H9 (cell line): ENCODE measurements at regions not wholly inside any gene's neighbourhood (a gene's known extent, or its start where the extent isn't known, plus 50 kb on each side); places are given as distances from the start of the nearest gene placed in this dataset.

Experiments
- DNase-seq: peaks from one replicate; pipeline ENCODE4 v3.0.0-alpha.2; 2017
- H2AFZ ChIP-seq: one replicate; pipeline ENCODE4 v1.6.1; 2013; ENCODE audit warnings: mild to moderate bottlenecking, low read length, control low read depth, moderate library complexity
- H2AK5ac ChIP-seq: 2 replicates; pipeline ENCODE4 v1.6.1; 2013; ENCODE audit warnings: low read length, control low read depth, mixed read lengths; ENCODE audit not compliant: insufficient read length
- H2BK120ac ChIP-seq: one replicate; pipeline ENCODE4 v1.6.1; 2013; ENCODE audit warnings: low read depth, mild to moderate bottlenecking, low read length, control low read depth, inconsistent platforms; ENCODE audit not compliant: poor library complexity, severe bottlenecking
- H2BK12ac ChIP-seq: 2 replicates; pipeline ENCODE4 v1.6.1; 2013; ENCODE audit warnings: low read length, control low read depth, mixed read lengths, low read depth; ENCODE audit not compliant: insufficient read length
- H2BK15ac ChIP-seq: 2 replicates; pipeline ENCODE4 v1.6.1; 2013; ENCODE audit warnings: low read depth, low read length, control low read depth
- H2BK20ac ChIP-seq: one replicate; pipeline ENCODE4 v1.6.1; 2013; ENCODE audit warnings: low read depth, mild to moderate bottlenecking, low read length, control low read depth, inconsistent platforms; ENCODE audit not compliant: poor library complexity, severe bottlenecking
- H2BK5ac ChIP-seq: 2 replicates; pipeline ENCODE4 v1.6.1; 2013; ENCODE audit warnings: low read length, control low read depth, mixed read lengths; ENCODE audit not compliant: insufficient read length
- H3K14ac ChIP-seq: 2 replicates; pipeline ENCODE4 v1.6.1; 2013; ENCODE audit warnings: low read length, control low read depth; ENCODE audit not compliant: insufficient read depth
- H3K18ac ChIP-seq: 2 replicates; pipeline ENCODE4 v1.6.1; 2013; ENCODE audit warnings: low read depth, mild to moderate bottlenecking, mixed read lengths, low read length, control low read depth; ENCODE audit not compliant: insufficient read length
- H3K23ac ChIP-seq: 2 replicates; pipeline ENCODE4 v1.6.1; 2013; ENCODE audit warnings: low read length, control low read depth, mixed read lengths, low read depth; ENCODE audit not compliant: insufficient read length
- H3K23me2 ChIP-seq: 2 replicates; pipeline ENCODE4 v1.6.1; 2013; ENCODE audit warnings: low read depth, mild to moderate bottlenecking, mixed read lengths, low read length, control low read depth; ENCODE audit not compliant: insufficient read length, poor library complexity, severe bottlenecking
- H3K27ac ChIP-seq: 2 replicates; pipeline ENCODE4 v1.5.1; 2013; ENCODE audit warnings: low read length, control low read depth, mixed read lengths, low read depth; ENCODE audit not compliant: insufficient read length
- H3K27me3 ChIP-seq: 2 replicates; pipeline ENCODE4 v1.6.1; 2013; ENCODE audit warnings: low read length, control low read depth, inconsistent platforms; ENCODE audit not compliant: insufficient read depth
- H3K4ac ChIP-seq: 2 replicates; pipeline ENCODE4 v1.6.1; 2013; ENCODE audit warnings: low read depth, mild to moderate bottlenecking, control low read depth, inconsistent platforms, low read length, moderate library complexity
- H3K4me1 ChIP-seq: 2 replicates; pipeline ENCODE4 v1.6.1; 2013; ENCODE audit warnings: low read length, control low read depth, inconsistent platforms; ENCODE audit not compliant: insufficient read depth
- H3K4me2 ChIP-seq: 2 replicates; pipeline ENCODE4 v1.6.1; 2013; ENCODE audit warnings: low read length, control low read depth, mixed read lengths; ENCODE audit not compliant: insufficient read length, insufficient read depth
- H3K56ac ChIP-seq: 2 replicates; pipeline ENCODE4 v1.6.1; 2013; ENCODE audit warnings: low read depth, mild to moderate bottlenecking, mixed read lengths, low read length, control low read depth; ENCODE audit not compliant: insufficient read length
- H3K79me1 ChIP-seq: 2 replicates; pipeline ENCODE4 v1.6.1; 2013; ENCODE audit warnings: low read depth, mild to moderate bottlenecking, moderate library complexity, low read length, control low read depth, inconsistent platforms; ENCODE audit not compliant: insufficient read depth, poor library complexity, severe bottlenecking
- H3K79me2 ChIP-seq: 2 replicates; pipeline ENCODE4 v1.6.1; 2013; ENCODE audit warnings: low read length, control low read depth, inconsistent platforms; ENCODE audit not compliant: insufficient read depth
- H3K9ac ChIP-seq: 2 replicates; pipeline ENCODE4 v1.6.1; 2013; ENCODE audit warnings: low read length, control low read depth, mixed read lengths; ENCODE audit not compliant: insufficient read length; ENCODE audit errors: extremely low read depth
- H3K9me3 ChIP-seq: one replicate; pipeline ENCODE4 v1.6.1; 2013; ENCODE audit warnings: low read depth, low read length, inconsistent platforms; ENCODE audit not compliant: control insufficient read depth
- H3T11ph ChIP-seq: one replicate; pipeline ENCODE4 v1.6.1; 2013; ENCODE audit warnings: mild to moderate bottlenecking, low read length, control low read depth, inconsistent platforms
- H4K20me1 ChIP-seq: one replicate; pipeline ENCODE4 v1.6.1; 2013; ENCODE audit not compliant: control insufficient read depth, insufficient read length, insufficient read depth
- H4K5ac ChIP-seq: 2 replicates; pipeline ENCODE4 v1.6.1; 2013; ENCODE audit warnings: low read depth, mild to moderate bottlenecking, mixed read lengths, low read length, control low read depth; ENCODE audit not compliant: insufficient read length
- H4K8ac ChIP-seq: replicated peaks from 2 replicates; pipeline ENCODE4 v1.6.1; 2013; ENCODE audit warnings: low read length, control low read depth, mixed read lengths, low read depth; ENCODE audit not compliant: insufficient read length
- H4K91ac ChIP-seq: 2 replicates; pipeline ENCODE4 v1.6.1; 2013; ENCODE audit warnings: low read depth, mild to moderate bottlenecking, moderate library complexity, mixed read lengths, low read length, control low read depth; ENCODE audit not compliant: insufficient read length
- H3K27ac Mint-ChIP-seq, 3 experiments: 2 replicates in 2 of 3; 3 replicates in 1 of 3; pipeline ENCODE4 v1.8.0; 2020 to 2021; ENCODE audit warnings: mixed read lengths in 3 of 3, mild to moderate bottlenecking in 1 of 3, moderate library complexity in 1 of 3
- H3K27me3 Mint-ChIP-seq: 2 replicates; pipeline ENCODE4 v1.8.0; 2021; ENCODE audit warnings: low read depth, mild to moderate bottlenecking, moderate library complexity, mixed read lengths
- H3K36me3 Mint-ChIP-seq, 3 experiments: 2 replicates in 2 of 3; 3 replicates in 1 of 3; pipeline ENCODE4 v1.8.0; 2020 to 2021; ENCODE audit warnings: low read depth in 3 of 3, mixed read lengths in 3 of 3; ENCODE audit not compliant: insufficient read depth in 1 of 3
- H3K4me1 Mint-ChIP-seq, 2 experiments: 2 replicates each; pipeline ENCODE4 v1.8.0; 2020; ENCODE audit warnings: mixed read lengths in 2 of 2
- H3K4me3 Mint-ChIP-seq, 2 experiments: 2 replicates in 1 of 2; 3 replicates in 1 of 2; pipeline ENCODE4 v1.8.0; 2020 to 2021; ENCODE audit warnings: mild to moderate bottlenecking in 2 of 2, mixed read lengths in 2 of 2, moderate library complexity in 1 of 2
- H3K9me3 Mint-ChIP-seq, 2 experiments: 2 replicates in 1 of 2; 3 replicates in 1 of 2; pipeline ENCODE4 v1.8.0; 2020; ENCODE audit warnings: mild to moderate bottlenecking in 2 of 2, mixed read lengths in 2 of 2, moderate library complexity in 1 of 2
- WGBS: extraction: QIAGEN DNeasy Blood & Tissue Kit; methylation state at CpG from one replicate; pipeline ENCODE4 v1.1.7; 2013; ENCODE audit warnings: missing lambda C conversion rate, low lambda C conversion rate, mixed read lengths; ENCODE audit not compliant: insufficient read length; ENCODE audit errors: extremely low coverage; 5-methylcytosine and 5-hydroxymethylcytosine counted together
- TF ChIP-seq, protein P1 (sequence below): fragments of 200-600 bp; sonication (generic); conservative IDR thresholded peaks from 3 replicates; pipeline ENCODE4 v1.8.0; 2021; ENCODE audit warnings: antibody characterized with exemption, mild to moderate bottlenecking

- H4K91ac ChIP-seq = no peak overlapping the region
- no peaks in the 10 kb centered on the region for H3K79me1 ChIP-seq
- no peaks in the 10 kb centered on the region for H4K20me1 ChIP-seq
- no peak overlapping the region for H3K18ac ChIP-seq
- Mint-ChIP-seq H3K9me3 (no peaks in the 10 kb centered on the region), H3K27ac (no peak overlapping the region), H3K27me3 (0 out of 2 replicates have a peak, but pooled peaks cover under 1% of the 10 kb centered on the region), H3K4me1 (no peaks in the 10 kb centered on the region), H3K4me3 (no peak overlapping the region), H3K36me3 (no peaks in the 10 kb centered on the region)
- H2BK120ac ChIP-seq = no peak overlapping the region
- no peak overlapping the region for H3K23ac ChIP-seq
- H2BK20ac ChIP-seq = no peak overlapping the region
- H3K9me3 ChIP-seq = no peaks in the 10 kb centered on the region
- no peak overlapping the region for H2AK5ac ChIP-seq
- H2BK5ac ChIP-seq = no peak overlapping the region
- no peak overlapping the region for H2BK12ac ChIP-seq
- no peaks in the 10 kb centered on the region for H3K23me2 ChIP-seq
- H3T11ph ChIP-seq = no peak overlapping the region
- H3K56ac ChIP-seq = no peak overlapping the region
- H2AFZ ChIP-seq = peak overlapping the region; percentile 50
- no peak overlapping the region for H3K9ac ChIP-seq
- H3K14ac ChIP-seq = no peak overlapping the region
- H2BK15ac ChIP-seq = no peak overlapping the region
- no peak overlapping the region for H4K5ac ChIP-seq
- peak; percentile 31 for DNase-seq
- no CpG with 5 or more reads among the region's 3 CpGs for WGBS
- H4K8ac ChIP-seq = peak overlapping the region; percentile 69
- H3K4me2 ChIP-seq = no peak overlapping the region
- no peaks in the 10 kb centered on the region for H3K27me3 ChIP-seq
- no peaks in the 10 kb centered on the region for H3K79me2 ChIP-seq
- no peak overlapping the region for H3K4ac ChIP-seq
- TF ChIP-seq, protein P1, sequence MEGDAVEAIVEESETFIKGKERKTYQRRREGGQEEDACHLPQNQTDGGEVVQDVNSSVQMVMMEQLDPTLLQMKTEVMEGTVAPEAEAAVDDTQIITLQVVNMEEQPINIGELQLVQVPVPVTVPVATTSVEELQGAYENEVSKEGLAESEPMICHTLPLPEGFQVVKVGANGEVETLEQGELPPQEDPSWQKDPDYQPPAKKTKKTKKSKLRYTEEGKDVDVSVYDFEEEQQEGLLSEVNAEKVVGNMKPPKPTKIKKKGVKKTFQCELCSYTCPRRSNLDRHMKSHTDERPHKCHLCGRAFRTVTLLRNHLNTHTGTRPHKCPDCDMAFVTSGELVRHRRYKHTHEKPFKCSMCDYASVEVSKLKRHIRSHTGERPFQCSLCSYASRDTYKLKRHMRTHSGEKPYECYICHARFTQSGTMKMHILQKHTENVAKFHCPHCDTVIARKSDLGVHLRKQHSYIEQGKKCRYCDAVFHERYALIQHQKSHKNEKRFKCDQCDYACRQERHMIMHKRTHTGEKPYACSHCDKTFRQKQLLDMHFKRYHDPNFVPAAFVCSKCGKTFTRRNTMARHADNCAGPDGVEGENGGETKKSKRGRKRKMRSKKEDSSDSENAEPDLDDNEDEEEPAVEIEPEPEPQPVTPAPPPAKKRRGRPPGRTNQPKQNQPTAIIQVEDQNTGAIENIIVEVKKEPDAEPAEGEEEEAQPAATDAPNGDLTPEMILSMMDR = peak; percentile 18; the same call in 1 of the 3 replicates
- no peaks in the 10 kb centered on the region for H3K4me1 ChIP-seq
- H3K27ac ChIP-seq = no peak overlapping the region
These were observed 354.9 kb downstream of the CD109 start for GRCh38 chr6:74050921-74051320.
